ENCODE measurements at regions not wholly inside any gene's neighbourhood (a gene's known extent, or its start where the extent isn't known, plus 50 kb on each side); places are given as distances from the start of the nearest gene placed in this dataset.

GRCh38 chr21:24444736-24445135 is 1162.5 kb downstream of the MRPL39 start:
- TF ChIP-seq CTCF (IDR thresholded peaks at IDR 0.05; ENCODE audit: extremely low read depth in 1 of 2, insufficient read depth in 1 of 2, low read depth in 1 of 2, low read length in 2 of 2) (no peak), FOS (IDR thresholded peaks at IDR 0.05; ENCODE audit: borderline replicate concordance, insufficient read depth, low read length) (no peak), MAX (IDR thresholded peaks at IDR 0.05; ENCODE audit: insufficient read depth, insufficient read length) (no peak), EZH2 (IDR thresholded peaks at IDR 0.05; ENCODE audit: borderline replicate concordance, low read depth, low read length, severe bottlenecking) (no peak), MYC (IDR thresholded peaks at IDR 0.05; ENCODE audit: low read depth, low read length) (no peak), POLR2A (IDR thresholded peaks at IDR 0.05; ENCODE audit: low read depth, low read length) (no peak), JUN (IDR thresholded peaks at IDR 0.05; ENCODE audit: borderline replicate concordance, insufficient read depth, insufficient read length, low read depth) (no peak), GATA2 (IDR thresholded peaks at IDR 0.05; ENCODE audit: insufficient read depth, insufficient read length, low read depth, low read length) (no peak), POLR2AphosphoS5 (IDR thresholded peaks at IDR 0.05; ENCODE audit: insufficient read depth, low read depth, low read length) (no peak)
- no peak overlapping the region for H3K9ac ChIP-seq (replicated peaks; ENCODE audit: extremely low read depth, insufficient read depth, low read length)
- intact Hi-C loops (cut with micrococcal nuclease): no loop called here
- no peak overlapping the region for H3K4me3 ChIP-seq (replicated peaks in 1 of 3; ENCODE audit: insufficient read depth in 1 of 3, low read depth in 1 of 3, low read length in 3 of 3)
- DNase-seq (ENCODE audit: low read depth, low spot score) (no peak), FAIRE-seq (no peak)
- H4K20me1 ChIP-seq (replicated peaks; ENCODE audit: control insufficient read depth, extremely low read depth, insufficient read depth, low read length): no peaks in the 10 kb centered on the region
- CTCF ChIA-PET: no interaction called here
- H3K4me1 ChIP-seq (ENCODE audit: control insufficient read depth, extremely low read depth, insufficient read depth, low read length): no peaks in the 10 kb centered on the region
- POLR2A ChIA-PET: no interaction called here
- H3K27me3 ChIP-seq (ENCODE audit: control insufficient read depth in 2 of 2, insufficient read depth in 2 of 2, low read length in 2 of 2): no peaks in the 10 kb centered on the region
- no peak overlapping the region for H3K4me2 ChIP-seq (ENCODE audit: insufficient read depth, low read length)
- H3K79me2 ChIP-seq (ENCODE audit: control insufficient read depth, insufficient read depth, low read length): no peaks in the 10 kb centered on the region
- no peaks in the 10 kb centered on the region for H3K36me3 ChIP-seq (ENCODE audit: control insufficient read depth in 2 of 2, extremely low read depth in 1 of 2, insufficient read depth in 2 of 2, low read length in 2 of 2)
- no peaks in the 10 kb centered on the region for H3K9me1 ChIP-seq (replicated peaks; ENCODE audit: control insufficient read depth, extremely low read depth, insufficient read depth, low read length)
- H3K9me3 ChIP-seq (replicated peaks; ENCODE audit: control insufficient read depth, insufficient read depth, low read length): no peaks in the 10 kb centered on the region
- no TSS peak for BruUV-seq (replicated peaks)
- H2AFZ ChIP-seq (ENCODE audit: low read depth, low read length): no peak overlapping the region
- H3K27ac ChIP-seq (ENCODE audit: insufficient read depth, low read depth, low read length): no peak overlapping the region
- dilution Hi-C loops (cut with MboI; ENCODE audit: extremely low pct_ligation_motif_present, low sequenced_read_pairs): no loop called here

All from endothelial cell of umbilical vein (primary cell).